Astrocyte (in vitro differentiated cells and primary cell): ENCODE measurements at regions not wholly inside any gene's neighbourhood (a gene's known extent, or its start where the extent isn't known, plus 50 kb on each side); places are given as distances from the start of the nearest gene placed in this dataset.

ENCODE experiments used
- CTCF ChIP-seq: IDR thresholded peaks from 2 replicates; pipeline ENCODE4 v1.5.1; 2011; ENCODE audit warnings: low read depth, mild to moderate bottlenecking, inconsistent platforms, low read length, moderate library complexity; ENCODE audit not compliant: insufficient read depth
- EZH2 ChIP-seq: IDR thresholded peaks from 2 replicates; pipeline ENCODE4 v1.6.1; 2012; ENCODE audit warnings: mild to moderate bottlenecking, low read length, inconsistent platforms; ENCODE audit not compliant: insufficient read depth

GRCh38 chr2:133682906-133683305 lies 114.6 kb upstream of the NCKAP5 start:
- TF ChIP-seq CTCF: no peak
- no peak for TF ChIP-seq EZH2
